Astrocyte of the cerebellum (primary cell): ENCODE measurements at regions not wholly inside any gene's neighbourhood (a gene's known extent, or its start where the extent isn't known, plus 50 kb on each side); places are given as distances from the start of the nearest gene placed in this dataset.

Experiments used
- DNase-seq: peaks from one replicate; pipeline ENCODE4 v3.0.0-alpha.2; 2011; ENCODE audit warnings: low read depth
- H3K4me3 ChIP-seq: 2 replicates; pipeline ENCODE4 v1.5.1; 2011; ENCODE audit warnings: mild to moderate bottlenecking, low read depth, low read length, moderate library complexity
- CTCF ChIP-seq: IDR thresholded peaks from 2 replicates; pipeline ENCODE4 v1.5.1; 2012; ENCODE audit warnings: low read length, low read depth, moderate library complexity, mild to moderate bottlenecking; ENCODE audit errors: missing control alignments
- in situ Hi-C: cut with HindIII; loops from 2 replicates; pipeline ENCODE4 v1.10.0; 2017; ENCODE audit warnings: low sequenced_read_pairs

- peak; percentile 73 for DNase-seq
- TF ChIP-seq CTCF, result peak; percentile 51
- H3K4me3 ChIP-seq, result no peak overlapping the region
- in situ Hi-C loops, result no loop called here
Measured at GRCh38 chr20:4563534-4563933, 122.7 kb upstream of the PRNP start.

GRCh38 chr20:4563031-4563430 is 123.2 kb upstream of the PRNP start:
- no peak for DNase-seq
- in situ Hi-C loops, result no loop called here
- TF ChIP-seq CTCF, result no peak
- H3K4me3 ChIP-seq, result no peak overlapping the region

GRCh38 chr20:4560667-4561066 is 125.6 kb upstream of the PRNP start:
- TF ChIP-seq CTCF, result no peak
- DNase-seq, result no peak
- H3K4me3 ChIP-seq, result no peak overlapping the region
- in situ Hi-C loops, result no loop called here

GRCh38 chr20:4559906-4560305 is 126.3 kb upstream of the PRNP start:
- no peak for TF ChIP-seq CTCF
- in situ Hi-C loops, result no loop called here
- no peak overlapping the region for H3K4me3 ChIP-seq
- no peak for DNase-seq

GRCh38 chr20:4559106-4559505 is 127.2 kb upstream of the PRNP start:
- in situ Hi-C loops, result no loop called here
- TF ChIP-seq CTCF, result no peak
- DNase-seq, result no peak
- no peak overlapping the region for H3K4me3 ChIP-seq

GRCh38 chr20:4556781-4557180 is 129.5 kb upstream of the PRNP start:
- DNase-seq, result no peak
- no peak for TF ChIP-seq CTCF
- no peak overlapping the region for H3K4me3 ChIP-seq
- in situ Hi-C loops, result no loop called here
